GM12878 (cell line): ENCODE measurements at regions not wholly inside any gene's neighbourhood (a gene's known extent, or its start where the extent isn't known, plus 50 kb on each side); places are given as distances from the start of the nearest gene placed in this dataset.

Experiments used
- ATAC-seq: fragments of 200-7000 bp; cut with Tn5 transposase; 3 replicates; pipeline ENCODE4 v1.9.1; 2020; ENCODE audit warnings: mild to moderate bottlenecking, moderate library complexity
- BruUV-seq: library from RNA; stranded (reverse); fragments of 400-500 nt; replicated peaks from 2 replicates; lab custom pipeline; 2021; lab: Mats Ljungman, UMichigan
- CTCF ChIA-PET: fragments of 300-600 bp; sonication (Branson Sonifier 250); formaldehyde crosslinking; extraction: SDS; loops from one replicate; lab custom pipeline; 2021; ENCODE audit warnings: inconsistent platforms; lab: Yijun Ruan, JAX
- POLR2A ChIA-PET: fragments of 350-600 bp; formaldehyde crosslinking; extraction: SDS; loops from one replicate; lab custom pipeline; 2021; ENCODE audit warnings: inconsistent platforms; lab: Charles Lee
- RAD21 ChIA-PET: fragments of 300-600 bp; sonication (Branson Sonifier 250); formaldehyde crosslinking; loops from one replicate; lab custom pipeline; 2023; ENCODE audit warnings: antibody characterized with exemption; ENCODE audit not compliant: unreplicated experiment; lab: Charles Lee
- SMC1A ChIA-PET: fragments of 300-600 bp; sonication (Branson Sonifier 250); formaldehyde crosslinking; loops from one replicate; lab custom pipeline; 2023; ENCODE audit not compliant: unreplicated experiment, uncharacterized antibody; lab: Charles Lee
- DNase-seq: peaks from one replicate; pipeline ENCODE4 v3.0.0-alpha.2; 2011; ENCODE audit warnings: low read depth, low spot score
- FAIRE-seq: peaks from 3 replicates; lab custom pipeline; 2011; peaks lifted over from hg19 to GRCh38; lab: Jason Lieb, UNC
- H2AFZ ChIP-seq: 2 replicates; pipeline ENCODE4 v1.6.0; 2011; ENCODE audit warnings: low read depth, low read length, control low read depth; ENCODE audit not compliant: control insufficient read depth
- H3K27ac ChIP-seq: 2 replicates; pipeline ENCODE4 v1.5.1; 2011; ENCODE audit warnings: control low read depth; ENCODE audit not compliant: control insufficient read depth, insufficient read depth
- H3K27me3 ChIP-seq, 2 experiments: replicated peaks in 1 of 2; 2 replicates each; pipeline versions ENCODE4 v1.6.0 to v1.6.1; 2011; ENCODE audit warnings: low read length in 1 of 2; ENCODE audit not compliant: control insufficient read depth in 2 of 2, insufficient read depth in 2 of 2
- H3K36me3 ChIP-seq, 2 experiments: 2 replicates each; pipeline ENCODE4 v1.5.1; 2011; ENCODE audit warnings: low read length in 1 of 2; ENCODE audit not compliant: control insufficient read depth in 2 of 2, insufficient read depth in 2 of 2
- H3K4me1 ChIP-seq: 2 replicates; pipeline ENCODE4 v1.6.1; 2011; ENCODE audit warnings: mild to moderate bottlenecking, low read length, moderate library complexity, mixed read lengths; ENCODE audit not compliant: control insufficient read depth, insufficient read depth
- H3K4me2 ChIP-seq: 2 replicates; pipeline ENCODE4 v1.6.0; 2011; ENCODE audit warnings: control low read depth; ENCODE audit not compliant: control insufficient read depth, insufficient read depth
- H3K4me3 ChIP-seq: fragments of 200-600 bp; sonication (generic); 2 replicates; pipeline ENCODE4 v1.5.1; 2016
- H3K79me2 ChIP-seq: 2 replicates; pipeline ENCODE4 v1.6.0; 2011; ENCODE audit warnings: low read length; ENCODE audit not compliant: control insufficient read depth, insufficient read depth
- H3K9ac ChIP-seq: 2 replicates; pipeline ENCODE4 v1.8.0; 2011; ENCODE audit warnings: low read length, control low read depth, mixed read lengths; ENCODE audit not compliant: control insufficient read depth, insufficient read depth
- H3K9me3 ChIP-seq: replicated peaks from 3 replicates; pipeline ENCODE4 v1.5.1; 2011; ENCODE audit warnings: mild to moderate bottlenecking, low read length; ENCODE audit not compliant: control insufficient read depth, insufficient read depth
- H4K20me1 ChIP-seq: 2 replicates; pipeline ENCODE4 v1.6.0; 2011; ENCODE audit not compliant: control insufficient read depth, insufficient read depth
- BACH1 ChIP-seq: fragments of 450-650 bp; IDR thresholded peaks from 2 replicates; pipeline ENCODE4 v1.6.1; 2017; ENCODE audit warnings: mild to moderate bottlenecking, borderline replicate concordance
- CEBPB ChIP-seq, 2 experiments: fragments of 150-350 bp in 1 of 2; IDR thresholded peaks; 2 replicates each; pipeline ENCODE4 v1.6.1; 2012 to 2014; ENCODE audit warnings: low read depth in 2 of 2, low read length in 2 of 2, borderline replicate concordance in 1 of 2, inconsistent platforms in 1 of 2
- HDAC2 ChIP-seq: fragments of 200-600 bp; sonication (generic); IDR thresholded peaks from 2 replicates; pipeline ENCODE4 v1.6.1; 2017
- JUNB ChIP-seq: IDR thresholded peaks from 2 replicates; pipeline ENCODE4 v1.6.1; 2016; ENCODE audit warnings: antibody characterized with exemption, mild to moderate bottlenecking
- KAT2A ChIP-seq: conservative IDR thresholded peaks from 2 replicates; pipeline ENCODE4 v1.6.1; 2011; ENCODE audit warnings: low read depth, low read length; ENCODE audit not compliant: control insufficient read depth
- MYC ChIP-seq: IDR thresholded peaks from 2 replicates; pipeline ENCODE4 v1.6.1; 2011; ENCODE audit warnings: mild to moderate bottlenecking, low read length, moderate library complexity, inconsistent platforms; ENCODE audit not compliant: insufficient read depth, insufficient replicate concordance, insufficient read length, severe bottlenecking
- NFYB ChIP-seq: IDR thresholded peaks from 2 replicates; pipeline ENCODE4 v1.6.1; 2011; ENCODE audit warnings: low read depth, mild to moderate bottlenecking, low read length, improper control_type of control experiment, moderate library complexity; ENCODE audit not compliant: insufficient read depth
- RELB ChIP-seq: fragments of 450-650 bp; IDR thresholded peaks from 2 replicates; pipeline ENCODE4 v1.6.1; 2017; ENCODE audit warnings: low read depth, mild to moderate bottlenecking, moderate library complexity
- TCF7 ChIP-seq: IDR thresholded peaks from 2 replicates; pipeline ENCODE4 v1.6.1; 2014; ENCODE audit warnings: antibody characterized with exemption, borderline replicate concordance
- ZBTB40 ChIP-seq: fragments of 450-650 bp; IDR thresholded peaks from 2 replicates; pipeline ENCODE4 v1.6.1; 2016; ENCODE audit warnings: mild to moderate bottlenecking, moderate library complexity, borderline replicate concordance
- ZNF592 ChIP-seq: fragments of 450-650 bp; IDR thresholded peaks from 2 replicates; pipeline ENCODE4 v1.6.1; 2017; ENCODE audit warnings: mild to moderate bottlenecking, moderate library complexity
- WGBS: methylation state at CpG from one replicate; pipeline ENCODE4 v1.1.6; 2016; ENCODE audit warnings: low lambda C conversion rate; ENCODE audit not compliant: insufficient replicate concordance, insufficient coverage; ENCODE audit errors: missing lambda C conversion rate; 5-methylcytosine and 5-hydroxymethylcytosine counted together
- in situ Hi-C: fragments of 300-500 bp; cut with MboI; formaldehyde crosslinking; loops from 9 replicates; pipeline ENCODE4 v1.14.3; 2018; ENCODE audit warnings: mixed read lengths
- intact Hi-C: fragments of 100-400 bp; cut with micrococcal nuclease; formaldehyde crosslinking; loops from one replicate; pipeline ENCODE4 v1.14.2; 2022; ENCODE audit not compliant: unreplicated experiment
- TF ChIP-seq, protein P1 (sequence below): fragments of 450-650 bp; IDR thresholded peaks from 2 replicates; pipeline ENCODE4 v1.6.1; 2014; ENCODE audit warnings: mild to moderate bottlenecking

DNA sequence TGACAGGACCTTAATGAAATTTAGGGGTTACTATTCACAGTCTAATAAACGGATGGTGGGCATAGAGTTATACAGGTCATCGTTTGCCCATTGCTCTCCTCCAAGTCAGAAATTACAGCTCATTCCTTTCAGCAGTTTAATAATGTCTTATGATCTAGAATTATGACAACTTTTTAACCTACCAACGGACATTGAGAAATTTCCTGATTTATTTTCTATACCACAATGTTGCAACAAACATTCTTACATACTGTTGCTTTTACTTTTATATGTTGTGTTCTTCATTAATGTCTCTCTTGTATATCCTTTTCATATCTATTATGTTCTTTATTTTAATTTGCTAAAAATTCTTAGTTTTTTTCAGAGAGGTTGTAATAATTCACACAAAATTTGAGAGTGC lies 152.8 kb upstream of the PRLR start:
- intact Hi-C loops, result no loop called here
- Histone ChIP-seq H3K4me2 (no peak overlapping the region), H4K20me1 (no peaks in the 10 kb centered on the region), H3K4me3 (no peak overlapping the region), H2AFZ (no peak overlapping the region), H3K4me1 (no peaks in the 10 kb centered on the region), H3K36me3 (no peaks in the 10 kb centered on the region), H3K27ac (no peak overlapping the region), H3K79me2 (no peaks in the 10 kb centered on the region), H3K9me3 (no peaks in the 10 kb centered on the region; the same call in 2 of the 3 replicates), H3K27me3 (no peaks in the 10 kb centered on the region), H3K9ac (no peak overlapping the region)
- SMC1A ChIA-PET, result interaction anchor here (1.1 kb wide), 1 partner anchor 9 kb away, joined by 3 read pairs; no protein-coding TSS in a partner anchor
- WGBS, result 51% methylated on average over 3 of the region's 3 CpGs
- CTCF ChIA-PET, result no interaction called here
- no peak for ATAC-seq
- in situ Hi-C loops, result no loop called here
- FAIRE-seq, result no peak
- DNase-seq, result no peak
- POLR2A ChIA-PET, result no interaction called here
- RAD21 ChIA-PET, result no interaction called here
- TF ChIP-seq KAT2A (no peak), NFYB (no peak), ZNF592 (no peak), TCF7 (no peak), JUNB (no peak), CEBPB (IDR thresholded peaks at IDR 0.05; ENCODE audit: borderline replicate concordance in 1 of 2, low read depth in 2 of 2, low read length in 2 of 2) (no peak), BACH1 (no peak), ZBTB40 (no peak), MYC (no peak), RELB (no peak), HDAC2 (no peak)
- TF ChIP-seq, protein P1, sequence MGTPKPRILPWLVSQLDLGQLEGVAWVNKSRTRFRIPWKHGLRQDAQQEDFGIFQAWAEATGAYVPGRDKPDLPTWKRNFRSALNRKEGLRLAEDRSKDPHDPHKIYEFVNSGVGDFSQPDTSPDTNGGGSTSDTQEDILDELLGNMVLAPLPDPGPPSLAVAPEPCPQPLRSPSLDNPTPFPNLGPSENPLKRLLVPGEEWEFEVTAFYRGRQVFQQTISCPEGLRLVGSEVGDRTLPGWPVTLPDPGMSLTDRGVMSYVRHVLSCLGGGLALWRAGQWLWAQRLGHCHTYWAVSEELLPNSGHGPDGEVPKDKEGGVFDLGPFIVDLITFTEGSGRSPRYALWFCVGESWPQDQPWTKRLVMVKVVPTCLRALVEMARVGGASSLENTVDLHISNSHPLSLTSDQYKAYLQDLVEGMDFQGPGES, result no peak
- BruUV-seq, result no TSS peak
